ENCODE measurements at regions not wholly inside any gene's neighbourhood (a gene's known extent, or its start where the extent isn't known, plus 50 kb on each side); places are given as distances from the start of the nearest gene placed in this dataset.
"Not testable (repeated sequence)": the region's sequence is repeated elsewhere in the genome, so short reads cannot be mapped to it uniquely, and the experiment has no call there.

DNA sequence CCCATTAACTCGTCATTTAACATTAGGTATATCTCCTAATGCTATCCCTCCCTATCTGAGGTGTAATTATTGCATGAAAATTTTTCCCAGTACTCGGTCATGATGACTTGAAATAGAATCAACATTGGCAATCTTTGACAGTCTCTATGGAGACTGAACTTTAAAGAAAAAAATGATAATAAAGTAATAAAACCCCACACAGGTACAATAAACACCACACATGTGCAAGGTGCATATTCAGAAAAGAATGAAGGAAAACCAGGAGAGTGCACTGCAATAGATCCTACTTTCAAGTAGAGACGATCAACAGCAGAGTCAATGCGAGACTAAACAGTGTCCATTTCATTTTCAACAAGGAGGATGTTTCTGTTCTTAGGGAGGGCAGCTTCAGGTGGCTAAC, 1253.8 kb upstream of the TMEM132C start:
- DNase-seq: no peak

- no peak for DNase-seq
These were observed 1252.9 kb upstream of the TMEM132C start for GRCh38 chr12:127014079-127014478.

GRCh38 chr12:127024791-127025190, 1242.2 kb upstream of the TMEM132C start:
- DNase-seq: no peak

GRCh38 chr12:127025545-127025944, 1241.4 kb upstream of the TMEM132C start:
- DNase-seq: no peak

- no peak for DNase-seq
These were observed 1231.7 kb upstream of the TMEM132C start for GRCh38 chr12:127035011-127035879.

DNA sequence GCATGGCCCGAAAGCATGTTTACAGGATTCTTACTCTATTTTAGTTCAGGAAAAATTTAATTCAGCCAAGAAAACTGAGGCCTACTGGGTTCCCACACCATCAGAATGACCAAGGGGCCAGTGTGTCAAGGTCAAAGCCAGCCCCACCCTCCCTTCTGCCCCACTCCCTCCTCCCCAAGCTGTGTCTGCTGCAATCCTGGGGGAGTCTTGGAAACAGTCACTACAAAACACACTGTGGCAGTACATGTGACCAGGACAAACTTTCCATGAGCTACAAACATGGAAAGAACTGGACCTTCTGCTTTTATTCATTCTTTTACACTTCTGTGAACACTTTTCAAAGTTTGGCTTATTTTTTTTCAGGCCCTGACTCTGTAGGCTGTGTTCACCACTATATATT, 1228.8 kb upstream of the TMEM132C start:
- no peak for DNase-seq

DNA sequence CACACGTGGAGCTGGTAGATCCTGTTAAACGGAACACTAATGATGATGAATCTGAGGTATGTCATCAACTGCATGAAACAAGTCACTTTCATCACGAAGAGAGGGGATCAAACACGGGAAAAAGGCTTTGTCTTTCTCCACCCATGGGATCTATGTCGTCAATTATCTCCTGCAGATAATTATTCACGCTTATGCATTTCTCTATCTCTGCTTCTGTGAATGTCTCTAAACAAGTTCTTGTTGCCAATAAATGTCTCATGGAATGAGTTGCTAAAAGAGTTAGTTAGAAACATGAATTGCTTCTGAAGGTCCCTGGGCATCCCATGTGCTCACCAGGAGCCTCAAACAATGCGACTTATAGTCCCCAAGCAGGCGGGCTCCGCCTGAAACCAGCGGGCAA, 1228.2 kb upstream of the TMEM132C start:
- no peak for DNase-seq

DNA sequence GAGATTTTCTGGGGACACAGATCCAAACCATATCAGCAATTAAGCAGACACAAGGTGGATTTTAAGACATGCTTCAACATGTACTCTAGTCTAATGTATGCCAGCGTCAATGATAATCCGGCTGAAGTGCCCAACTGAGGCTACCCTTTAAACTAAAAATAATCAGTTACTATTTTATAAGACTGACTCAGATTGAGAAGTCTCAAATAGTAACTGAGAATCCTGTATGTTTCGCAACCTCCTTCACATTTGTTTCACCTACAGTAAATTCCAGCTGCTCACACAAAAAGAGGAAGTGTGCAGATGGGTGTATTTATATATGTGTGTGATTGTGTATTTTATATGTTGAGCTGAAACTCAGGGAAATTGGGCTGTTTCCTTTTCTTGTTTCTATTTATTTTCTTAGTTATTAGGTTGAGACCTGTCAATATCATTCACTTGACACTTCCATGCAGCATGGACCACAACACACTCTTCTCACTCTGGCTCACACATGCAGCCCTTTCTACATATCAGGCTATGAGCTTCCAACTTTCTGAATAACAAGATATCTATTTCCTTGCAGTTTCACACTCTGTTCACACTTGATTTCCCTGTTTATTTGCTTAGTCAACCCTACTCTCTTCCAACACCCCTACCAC, 1224.9 kb upstream of the TMEM132C start:
- DNase-seq: no peak

- no peak for DNase-seq
These were observed 1223.2 kb upstream of the TMEM132C start for GRCh38 chr12:127043731-127044130.

DNA sequence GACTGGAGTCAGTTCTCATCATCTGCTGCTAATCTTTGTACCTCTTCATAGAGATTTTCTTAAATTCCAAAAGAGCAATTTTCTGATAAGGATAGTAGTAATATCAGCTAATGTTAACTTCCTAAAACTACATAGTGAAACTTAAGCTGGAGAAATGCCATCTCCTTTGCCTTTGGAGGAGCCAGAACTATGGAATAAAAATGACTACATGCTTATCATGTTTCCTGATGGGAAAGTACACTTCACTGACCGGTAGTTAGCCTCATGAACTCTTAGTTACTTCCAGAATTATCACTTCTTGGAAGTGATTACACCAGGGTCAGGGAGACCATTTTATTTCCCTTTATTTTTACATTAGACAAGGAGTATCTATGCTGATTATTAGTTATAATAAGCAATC, 1222.1 kb upstream of the TMEM132C start:
- DNase-seq: no peak

GRCh38 chr12:127046467-127046866, 1220.5 kb upstream of the TMEM132C start:
- no peak for DNase-seq

DNA sequence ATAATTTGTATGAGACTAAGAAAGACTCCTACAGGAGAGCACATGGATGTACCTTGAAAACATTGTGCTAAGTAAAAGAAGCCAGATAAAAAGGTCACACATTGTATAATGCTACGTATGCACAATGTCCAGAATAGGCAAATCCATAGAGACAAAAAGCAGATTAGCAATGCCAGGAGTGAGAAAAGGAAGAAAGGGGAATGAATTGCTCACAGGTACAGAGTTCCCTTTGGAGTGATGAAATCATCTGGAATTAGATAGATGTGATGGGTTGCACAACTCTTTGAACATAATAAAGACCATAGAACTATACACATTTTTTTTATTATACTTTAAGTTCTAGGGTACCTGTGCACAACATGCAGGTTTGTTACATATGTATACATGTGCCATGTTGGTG, 1218.9 kb upstream of the TMEM132C start:
- no peak for DNase-seq

GRCh38 chr12:127048525-127048924, 1218.4 kb upstream of the TMEM132C start:
- not testable (repeated sequence) for DNase-seq

DNA sequence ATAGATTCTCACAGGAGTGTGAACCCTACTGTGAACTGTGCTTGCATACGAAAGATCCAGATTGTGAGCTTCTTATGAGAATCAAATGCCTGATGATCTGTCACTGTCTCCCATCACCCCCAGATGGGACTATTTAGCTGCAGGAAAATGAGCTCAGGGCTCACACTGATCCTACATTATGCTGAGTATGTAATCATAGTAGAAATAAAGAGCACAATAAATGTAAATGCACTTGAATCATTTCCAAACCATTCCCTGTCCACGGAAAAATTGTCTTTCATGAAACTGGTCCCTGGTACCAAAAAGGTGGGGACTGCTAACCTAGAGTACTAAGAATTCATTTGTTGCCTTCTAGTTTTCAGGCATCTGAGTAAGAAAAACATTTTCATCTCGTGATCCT, 1215.8 kb upstream of the TMEM132C start:
- no peak for DNase-seq

DNA sequence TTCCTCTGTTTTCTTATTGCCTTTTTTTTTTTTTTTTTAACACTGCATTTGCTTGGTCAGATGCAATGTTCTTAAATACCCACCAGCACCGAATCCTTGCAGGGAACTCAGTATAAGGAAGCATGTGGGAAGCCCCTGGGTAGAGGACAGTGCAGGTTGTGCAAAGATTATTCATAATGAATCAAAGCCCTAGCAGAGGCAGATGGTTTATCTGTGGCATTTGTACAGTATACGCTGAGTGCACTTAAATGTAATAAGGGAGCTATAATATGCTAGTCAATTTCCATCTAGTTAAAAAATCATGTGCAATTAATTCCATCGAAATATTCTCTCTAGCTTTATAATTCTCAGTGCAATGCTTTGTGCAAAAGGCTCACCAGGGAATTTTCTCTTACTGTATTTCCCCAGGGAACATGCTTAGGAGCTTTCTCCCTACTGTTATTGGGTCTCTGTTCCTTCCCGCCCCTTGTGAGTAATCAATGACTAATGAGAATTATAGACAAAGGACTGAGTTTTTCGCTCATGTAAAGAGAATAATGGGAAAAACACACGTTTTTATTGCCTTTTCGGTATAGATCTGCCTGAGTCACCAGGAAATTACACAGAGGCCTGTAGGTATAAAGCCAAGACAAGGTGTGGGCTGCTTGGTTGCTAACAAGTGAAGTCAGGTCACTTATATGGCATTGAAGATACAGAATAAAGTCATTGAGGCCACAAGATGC, 1214.3 kb upstream of the TMEM132C start:
- DNase-seq: no peak

GRCh38 chr12:127054531-127054930, 1212.4 kb upstream of the TMEM132C start:
- DNase-seq: no peak

- DNase-seq: no peak
These were observed 1206.6 kb upstream of the TMEM132C start for GRCh38 chr12:127060310-127060847.

- DNase-seq: no peak
These were observed 1206.0 kb upstream of the TMEM132C start for GRCh38 chr12:127060933-127061332.

DNA sequence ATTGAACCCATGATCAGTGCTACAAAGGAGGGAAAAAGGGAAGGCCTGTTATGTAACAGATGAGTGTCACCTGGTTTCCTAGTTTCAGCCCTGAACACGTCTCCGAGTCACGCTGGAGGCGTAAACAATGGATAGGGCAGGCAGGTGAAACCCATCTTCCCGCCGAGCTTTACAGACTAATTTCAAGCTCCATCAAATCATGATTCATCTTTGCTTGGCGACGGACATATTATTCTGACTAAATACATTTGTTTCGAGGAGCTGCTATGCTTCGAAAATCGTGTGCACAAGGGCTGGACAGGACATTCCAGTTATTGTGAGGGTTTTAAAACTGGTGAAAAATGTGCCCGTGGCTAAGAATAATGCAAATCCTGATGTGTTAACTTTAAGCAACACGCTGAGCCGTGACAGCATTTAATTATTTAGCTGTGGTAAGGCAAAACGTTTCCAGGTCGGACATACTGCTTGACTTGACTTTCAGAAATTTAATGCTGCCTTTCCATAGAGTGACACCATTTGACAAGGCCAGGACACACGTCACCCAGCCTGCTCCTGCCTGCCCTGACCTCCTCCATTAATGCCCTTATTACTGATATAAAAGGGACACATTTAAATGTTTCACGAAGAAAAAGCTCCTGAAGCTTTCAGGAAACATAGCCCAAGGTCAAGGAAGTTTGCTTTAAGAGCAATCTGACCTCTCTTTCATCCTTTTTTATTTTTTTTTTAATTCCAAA, 1203.5 kb upstream of the TMEM132C start:
- DNase-seq: no peak

DNA sequence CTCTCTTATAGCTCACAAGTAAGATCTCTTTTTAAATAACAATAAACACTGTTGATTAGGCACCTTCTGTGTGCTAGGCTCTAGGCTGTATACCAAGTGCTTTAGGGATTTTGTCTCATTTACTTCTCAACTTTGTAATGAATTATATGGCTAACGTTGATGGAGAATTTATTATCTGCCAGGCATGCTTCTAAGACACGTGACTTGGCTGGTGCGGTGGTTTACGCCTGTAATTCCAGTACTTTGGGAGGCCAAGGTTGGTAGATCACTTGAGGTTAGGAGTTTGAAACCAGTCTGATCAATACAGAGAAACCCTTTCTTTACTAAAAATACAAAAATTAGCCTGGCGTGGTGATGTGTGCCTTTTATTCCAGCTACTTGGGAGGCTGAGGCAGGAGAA, 1202.8 kb upstream of the TMEM132C start:
- DNase-seq: no peak

DNA sequence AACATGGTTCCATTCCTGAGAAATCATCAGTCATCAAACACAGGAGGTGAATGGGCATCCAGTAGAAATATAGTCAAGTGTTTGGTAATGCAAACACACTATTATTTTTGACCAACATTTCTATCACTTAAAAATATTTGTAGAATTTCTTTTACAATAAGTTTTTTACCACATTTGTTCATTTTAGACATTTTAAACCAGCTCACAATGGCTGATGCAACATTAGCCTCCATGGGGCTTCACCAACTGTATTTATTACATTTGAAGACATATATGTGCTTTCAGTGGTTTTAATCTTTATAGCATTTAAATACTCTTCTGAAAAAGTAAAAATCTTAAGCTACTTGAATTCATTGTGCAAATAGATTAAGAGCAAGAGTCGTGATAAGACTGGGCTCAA, 1201.4 kb upstream of the TMEM132C start:
- DNase-seq: no peak

- DNase-seq: no peak
These were observed 1196.3 kb upstream of the TMEM132C start for GRCh38 chr12:127070515-127071157.

Measured in midbrain (tissue), 1 donor.